ENCODE measurements at regions not wholly inside any gene's neighbourhood (a gene's known extent, or its start where the extent isn't known, plus 50 kb on each side); places are given as distances from the start of the nearest gene placed in this dataset.

DNA sequence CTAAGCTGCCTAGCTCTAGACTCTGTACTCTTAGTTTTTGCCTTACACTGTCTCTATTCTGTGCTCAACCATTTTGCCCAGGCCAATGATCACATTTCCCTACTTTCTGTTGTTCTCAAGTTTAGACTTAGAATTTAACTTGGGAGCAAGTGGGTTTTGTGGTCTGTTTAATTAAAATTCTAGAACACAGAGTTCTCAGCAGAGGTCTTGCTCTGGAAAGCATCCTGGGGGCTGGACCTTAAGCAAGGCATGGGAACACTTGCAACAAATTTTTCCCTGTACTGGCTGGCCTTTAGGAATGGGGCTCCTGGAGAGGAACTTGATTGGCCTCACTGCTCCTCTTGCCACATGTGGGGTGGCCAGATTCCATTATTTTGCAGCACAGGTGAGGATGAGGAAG is 236.3 kb upstream of the LRTM1 start:
- Histone ChIP-seq H2AFZ (ENCODE audit: low read depth, low read length) (no peak overlapping the region), H4K20me1 (replicated peaks; ENCODE audit: control insufficient read depth, insufficient read depth, low read length) (no peaks in the 10 kb centered on the region), H3K4me3 (no peak overlapping the region), H3K79me2 (ENCODE audit: control insufficient read depth, insufficient read depth, low read length) (no peaks in the 10 kb centered on the region), H3K4me1 (replicated peaks in 1 of 2; ENCODE audit: control insufficient read depth in 2 of 2, insufficient read depth in 2 of 2, low read length in 2 of 2) (no peaks in the 10 kb centered on the region), H3K4me2 (ENCODE audit: insufficient read depth, low read length) (no peak overlapping the region), H3K9ac (ENCODE audit: insufficient read depth in 1 of 2, low read depth in 2 of 2, low read length in 2 of 2) (no peak overlapping the region), H3K9me3 (replicated peaks; ENCODE audit: control insufficient read depth, insufficient read depth, low read depth, low read length) (no peaks in the 10 kb centered on the region), H3K9me1 (ENCODE audit: control insufficient read depth, insufficient read depth, low read length) (no peaks in the 10 kb centered on the region), H3K27ac (ENCODE audit: extremely low read depth, low read depth, low read length) (no peak overlapping the region), H3K36me3 (ENCODE audit: control insufficient read depth, insufficient read depth, low read length) (no peaks in the 10 kb centered on the region), H3K27me3 (ENCODE audit: control insufficient read depth in 2 of 2, insufficient read depth in 2 of 2, low read length in 2 of 2) (no peaks in the 10 kb centered on the region)
- DNase-seq (ENCODE audit: extremely low read depth in 1 of 4, low spot score in 3 of 4) (no peak), FAIRE-seq (no peak), ATAC-seq (no peak)
- CTCF ChIA-PET (ENCODE audit: low intra/inter-chr PET ratio) = no interaction called here
- TF ChIP-seq EZH2 (IDR thresholded peaks at IDR 0.05; ENCODE audit: borderline replicate concordance, low read depth, low read length) = no peak
- TF ChIP-seq ZNF347 (CRISPR knock-in tag; IDR thresholded peaks at IDR 0.05; ENCODE audit: low read depth) = no peak
- no peak for TF ChIP-seq CBX8 (IDR thresholded peaks at IDR 0.05; ENCODE audit: borderline replicate concordance, extremely low read depth, low read depth, low read length, poor library complexity, severe bottlenecking)
- no peak for TF ChIP-seq CHD2 (IDR thresholded peaks at IDR 0.05; ENCODE audit: low read depth, low read length)
- TF ChIP-seq FOXJ3 (CRISPR knock-in tag; IDR thresholded peaks at IDR 0.05) = no peak
- TF ChIP-seq RAD51 (IDR thresholded peaks at IDR 0.05; ENCODE audit: borderline replicate concordance, low read depth) = no peak
- TF ChIP-seq, protein P1, sequence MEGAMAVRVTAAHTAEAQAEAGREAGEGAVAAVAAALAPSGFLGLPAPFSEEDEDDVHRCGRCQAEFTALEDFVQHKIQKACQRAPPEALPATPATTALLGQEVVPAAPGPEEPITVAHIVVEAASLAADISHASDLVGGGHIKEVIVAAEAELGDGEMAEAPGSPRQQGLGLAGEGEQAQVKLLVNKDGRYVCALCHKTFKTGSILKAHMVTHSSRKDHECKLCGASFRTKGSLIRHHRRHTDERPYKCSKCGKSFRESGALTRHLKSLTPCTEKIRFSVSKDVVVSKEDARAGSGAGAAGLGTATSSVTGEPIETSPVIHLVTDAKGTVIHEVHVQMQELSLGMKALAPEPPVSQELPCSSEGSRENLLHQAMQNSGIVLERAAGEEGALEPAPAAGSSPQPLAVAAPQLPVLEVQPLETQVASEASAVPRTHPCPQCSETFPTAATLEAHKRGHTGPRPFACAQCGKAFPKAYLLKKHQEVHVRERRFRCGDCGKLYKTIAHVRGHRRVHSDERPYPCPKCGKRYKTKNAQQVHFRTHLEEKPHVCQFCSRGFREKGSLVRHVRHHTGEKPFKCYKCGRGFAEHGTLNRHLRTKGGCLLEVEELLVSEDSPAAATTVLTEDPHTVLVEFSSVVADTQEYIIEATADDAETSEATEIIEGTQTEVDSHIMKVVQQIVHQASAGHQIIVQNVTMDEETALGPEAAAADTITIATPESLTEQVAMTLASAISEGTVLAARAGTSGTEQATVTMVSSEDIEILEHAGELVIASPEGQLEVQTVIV (CRISPR knock-in tag; IDR thresholded peaks at IDR 0.05; ENCODE audit: borderline replicate concordance) = no peak
- TF ChIP-seq XRCC4 (IDR thresholded peaks at IDR 0.05; ENCODE audit: extremely low read depth, insufficient read depth, insufficient read length) = no peak
- TF ChIP-seq GATAD2B (IDR thresholded peaks at IDR 0.05; ENCODE audit: borderline replicate concordance) = no peak
- TF ChIP-seq, protein P2, sequence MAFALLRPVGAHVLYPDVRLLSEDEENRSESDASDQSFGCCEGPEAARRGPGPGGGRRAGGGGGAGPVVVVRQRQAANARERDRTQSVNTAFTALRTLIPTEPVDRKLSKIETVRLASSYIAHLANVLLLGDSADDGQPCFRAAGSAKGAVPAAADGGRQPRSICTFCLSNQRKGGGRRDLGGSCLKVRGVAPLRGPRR (CRISPR knock-in tag; IDR thresholded peaks at IDR 0.05) = no peak
- TF ChIP-seq KDM1A (IDR thresholded peaks at IDR 0.05) = no peak
- in situ Hi-C loops (cut with MboI) = no loop called here
- BruUV-seq (replicated peaks) = no TSS peak
- intact Hi-C loops (cut with micrococcal nuclease) = no loop called here
- POLR2A ChIA-PET = no interaction called here
